ENCODE measurements at regions not wholly inside any gene's neighbourhood (a gene's known extent, or its start where the extent isn't known, plus 50 kb on each side); places are given as distances from the start of the nearest gene placed in this dataset.

DNA sequence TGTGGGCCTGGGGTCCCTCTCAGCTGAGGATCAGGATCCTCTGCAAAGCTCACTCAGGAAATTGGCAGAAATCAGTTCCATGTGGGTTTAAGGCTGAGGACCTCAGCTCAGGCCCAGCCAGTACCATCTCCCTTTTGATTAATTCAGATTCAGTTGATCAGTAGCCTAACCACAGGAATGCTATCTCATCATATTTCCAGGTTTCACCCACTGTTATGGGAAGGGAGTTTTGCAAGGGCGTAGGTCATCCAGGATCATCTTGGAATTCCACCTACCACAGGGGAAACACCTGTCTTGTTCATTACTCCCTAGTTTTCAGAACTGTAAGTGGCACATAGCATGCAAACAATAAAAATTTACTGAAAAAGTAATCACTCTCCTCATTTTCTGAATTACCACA, 399.5 kb upstream of the CNTN3 start:
- Histone ChIP-seq H3K4me1 (ENCODE audit: insufficient read depth, low read length, poor library complexity, severe bottlenecking) (no peaks in the 10 kb centered on the region), H3K79me2 (ENCODE audit: insufficient read depth, low read depth, low read length) (no peaks in the 10 kb centered on the region), H4K20me1 (ENCODE audit: insufficient read depth, low read length) (no peaks in the 10 kb centered on the region), H3K9me3 (ENCODE audit: low read length) (no peaks in the 10 kb centered on the region), H3K27ac (ENCODE audit: low read depth, low read length, poor library complexity, severe bottlenecking) (no peak overlapping the region), H3K4me3 (ENCODE audit: low read depth, low read length, poor library complexity, severe bottlenecking) (no peak overlapping the region), H3K9me2 (ENCODE audit: insufficient read depth, low read length) (no peaks in the 10 kb centered on the region), H2AFZ (ENCODE audit: low read length) (no peak overlapping the region), H3K36me3 (ENCODE audit: insufficient read depth, low read length) (no peaks in the 10 kb centered on the region), H3K4me2 (ENCODE audit: low read length) (no peak overlapping the region)
- intact Hi-C loops (cut with micrococcal nuclease; ENCODE audit: unreplicated experiment) = no loop called here
- BruUV-seq (replicated peaks) = no TSS peak
- no peak for DNase-seq (ENCODE audit: low spot score)
- ChIA-PET CTCF (ENCODE audit: unreplicated experiment) (no interaction called here), POLR2A (no interaction called here)
- TF ChIP-seq, protein P1, sequence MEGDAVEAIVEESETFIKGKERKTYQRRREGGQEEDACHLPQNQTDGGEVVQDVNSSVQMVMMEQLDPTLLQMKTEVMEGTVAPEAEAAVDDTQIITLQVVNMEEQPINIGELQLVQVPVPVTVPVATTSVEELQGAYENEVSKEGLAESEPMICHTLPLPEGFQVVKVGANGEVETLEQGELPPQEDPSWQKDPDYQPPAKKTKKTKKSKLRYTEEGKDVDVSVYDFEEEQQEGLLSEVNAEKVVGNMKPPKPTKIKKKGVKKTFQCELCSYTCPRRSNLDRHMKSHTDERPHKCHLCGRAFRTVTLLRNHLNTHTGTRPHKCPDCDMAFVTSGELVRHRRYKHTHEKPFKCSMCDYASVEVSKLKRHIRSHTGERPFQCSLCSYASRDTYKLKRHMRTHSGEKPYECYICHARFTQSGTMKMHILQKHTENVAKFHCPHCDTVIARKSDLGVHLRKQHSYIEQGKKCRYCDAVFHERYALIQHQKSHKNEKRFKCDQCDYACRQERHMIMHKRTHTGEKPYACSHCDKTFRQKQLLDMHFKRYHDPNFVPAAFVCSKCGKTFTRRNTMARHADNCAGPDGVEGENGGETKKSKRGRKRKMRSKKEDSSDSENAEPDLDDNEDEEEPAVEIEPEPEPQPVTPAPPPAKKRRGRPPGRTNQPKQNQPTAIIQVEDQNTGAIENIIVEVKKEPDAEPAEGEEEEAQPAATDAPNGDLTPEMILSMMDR (conservative IDR thresholded peaks at IDR 0.05; ENCODE audit: low read length) = no peak
- no peak for TF ChIP-seq EZH2phosphoT487 (IDR thresholded peaks at IDR 0.05; ENCODE audit: borderline replicate concordance, low read depth, low read length)

DNA sequence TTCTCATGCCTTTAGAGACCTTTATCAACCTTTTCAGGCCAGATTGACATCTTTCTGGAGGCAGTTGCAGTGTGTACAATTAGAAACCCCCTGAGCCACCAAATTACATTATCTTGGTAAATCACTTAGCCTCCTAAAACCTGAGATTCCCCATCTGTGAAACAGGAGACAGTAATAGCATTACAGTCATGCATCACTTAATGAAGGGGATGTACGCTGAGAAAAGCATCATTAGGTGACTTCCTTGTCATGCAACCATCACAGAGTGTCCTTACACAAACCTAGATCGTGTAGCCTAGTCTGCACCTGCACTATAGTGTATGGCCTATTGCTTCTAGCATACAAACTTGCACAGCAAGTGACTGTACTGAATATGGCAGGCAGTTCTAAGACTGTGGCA, 400.8 kb upstream of the CNTN3 start:
- no peaks in the 10 kb centered on the region for H3K4me1 ChIP-seq (ENCODE audit: insufficient read depth, low read length, poor library complexity, severe bottlenecking)
- no TSS peak for BruUV-seq (replicated peaks)
- no peak for DNase-seq (ENCODE audit: low spot score)
- ChIA-PET POLR2A (no interaction called here), CTCF (ENCODE audit: unreplicated experiment) (no interaction called here)
- no peak overlapping the region for H2AFZ ChIP-seq (ENCODE audit: low read length)
- no peaks in the 10 kb centered on the region for H3K36me3 ChIP-seq (ENCODE audit: insufficient read depth, low read length)
- intact Hi-C loops (cut with micrococcal nuclease; ENCODE audit: unreplicated experiment) = no loop called here
- H3K9me3 ChIP-seq (ENCODE audit: low read length) = no peaks in the 10 kb centered on the region
- no peak for TF ChIP-seq EZH2phosphoT487 (IDR thresholded peaks at IDR 0.05; ENCODE audit: borderline replicate concordance, low read depth, low read length)
- TF ChIP-seq, protein P1 (conservative IDR thresholded peaks at IDR 0.05; ENCODE audit: low read length) = no peak
- H3K4me2 ChIP-seq (ENCODE audit: low read length) = no peak overlapping the region
- H3K9me2 ChIP-seq (ENCODE audit: insufficient read depth, low read length) = no peaks in the 10 kb centered on the region
- no peak overlapping the region for H3K27ac ChIP-seq (ENCODE audit: low read depth, low read length, poor library complexity, severe bottlenecking)
- no peak overlapping the region for H3K4me3 ChIP-seq (ENCODE audit: low read depth, low read length, poor library complexity, severe bottlenecking)
- H3K79me2 ChIP-seq (ENCODE audit: insufficient read depth, low read depth, low read length) = no peaks in the 10 kb centered on the region
- no peaks in the 10 kb centered on the region for H4K20me1 ChIP-seq (ENCODE audit: insufficient read depth, low read length)

GRCh38 chr3:75035146-75035545, 420.7 kb upstream of the CNTN3 start:
- Histone ChIP-seq H3K9me3 (ENCODE audit: low read length) (no peaks in the 10 kb centered on the region), H3K9me2 (ENCODE audit: insufficient read depth, low read length) (no peaks in the 10 kb centered on the region), H3K4me2 (ENCODE audit: low read length) (no peak overlapping the region), H3K4me3 (ENCODE audit: low read depth, low read length, poor library complexity, severe bottlenecking) (no peak overlapping the region), H3K4me1 (ENCODE audit: insufficient read depth, low read length, poor library complexity, severe bottlenecking) (no peaks in the 10 kb centered on the region), H4K20me1 (ENCODE audit: insufficient read depth, low read length) (no peaks in the 10 kb centered on the region), H3K36me3 (ENCODE audit: insufficient read depth, low read length) (no peaks in the 10 kb centered on the region), H2AFZ (ENCODE audit: low read length) (no peak overlapping the region), H3K79me2 (ENCODE audit: insufficient read depth, low read depth, low read length) (no peaks in the 10 kb centered on the region), H3K27ac (ENCODE audit: low read depth, low read length, poor library complexity, severe bottlenecking) (no peak overlapping the region)
- TF ChIP-seq, protein P1 (conservative IDR thresholded peaks at IDR 0.05; ENCODE audit: low read length) = no peak
- TF ChIP-seq EZH2phosphoT487 (IDR thresholded peaks at IDR 0.05; ENCODE audit: borderline replicate concordance, low read depth, low read length) = no peak
- intact Hi-C loops (cut with micrococcal nuclease; ENCODE audit: unreplicated experiment) = no loop called here
- no TSS peak for BruUV-seq (replicated peaks)
- ChIA-PET CTCF (ENCODE audit: unreplicated experiment) (no interaction called here), POLR2A (no interaction called here)
- DNase-seq (ENCODE audit: low spot score) = no peak
